ENCODE measurements at regions not wholly inside any gene's neighbourhood (a gene's known extent, or its start where the extent isn't known, plus 50 kb on each side); places are given as distances from the start of the nearest gene placed in this dataset.

GRCh38 chr1:36625935-36626310 is 143.2 kb upstream of the CSF3R start:
- no peak for TF ChIP-seq CTCF (conservative IDR thresholded peaks at IDR 0.05; ENCODE audit: low read depth, low read length)
- no peak overlapping the region for H3K4me3 ChIP-seq (ENCODE audit: low read length)
- DNase-seq (ENCODE audit: low read depth) = no peak

- no peak for TF ChIP-seq CTCF (conservative IDR thresholded peaks at IDR 0.05; ENCODE audit: low read depth, low read length)
- no peak for DNase-seq (ENCODE audit: low read depth)
- no peak overlapping the region for H3K4me3 ChIP-seq (ENCODE audit: low read length)
These were observed 142.7 kb upstream of the CSF3R start for GRCh38 chr1:36625253-36625934.

- no peak for DNase-seq (ENCODE audit: low read depth)
- no peak overlapping the region for H3K4me3 ChIP-seq (ENCODE audit: low read length)
- TF ChIP-seq CTCF (conservative IDR thresholded peaks at IDR 0.05; ENCODE audit: low read depth, low read length) = no peak
These were observed 141.8 kb upstream of the CSF3R start for GRCh38 chr1:36624466-36624865.

GRCh38 chr1:36622741-36623648 is 140.3 kb upstream of the CSF3R start:
- TF ChIP-seq CTCF (conservative IDR thresholded peaks at IDR 0.05; ENCODE audit: low read depth, low read length) = no peak
- no peak overlapping the region for H3K4me3 ChIP-seq (ENCODE audit: low read length)
- no peak for DNase-seq (ENCODE audit: low read depth)

- DNase-seq (ENCODE audit: low read depth) = no peak
These were observed 138.8 kb upstream of the CSF3R start for GRCh38 chr1:36621531-36621930.

GRCh38 chr1:36620142-36620541 is 137.4 kb upstream of the CSF3R start:
- TF ChIP-seq CTCF (conservative IDR thresholded peaks at IDR 0.05; ENCODE audit: low read depth, low read length) = no peak

More at GRCh38 chr1:36621531-36621930, 138.8 kb upstream of the CSF3R start:
- no peak for TF ChIP-seq CTCF (conservative IDR thresholded peaks at IDR 0.05; ENCODE audit: low read depth, low read length)
- no peak overlapping the region for H3K4me3 ChIP-seq (ENCODE audit: low read length)

More at GRCh38 chr1:36620142-36620541, 137.4 kb upstream of the CSF3R start:
- no peak overlapping the region for H3K4me3 ChIP-seq (ENCODE audit: low read length)
- no peak for DNase-seq (ENCODE audit: low read depth)

Measured in retinal pigment epithelial cell (primary cell).